Mucosa of descending colon (tissue), 3 donors: ENCODE measurements at regions not wholly inside any gene's neighbourhood (a gene's known extent, or its start where the extent isn't known, plus 50 kb on each side); places are given as distances from the start of the nearest gene placed in this dataset.

Experiments used
- ATAC-seq: fragments of 200-7000 bp; cut with Tn5 transposase; one replicate; pipeline ENCODE4 v1.9.1; 2020; ENCODE audit warnings: mild to moderate bottlenecking, moderate library complexity
- DNase-seq, 3 donors: peaks; one replicate each; pipeline ENCODE4 v3.0.0-alpha.2; 2020
- H3K36me3 ChIP-seq: fragments of 200-600 bp; one replicate; pipeline ENCODE4 v1.8.0; 2021; ENCODE audit warnings: low read depth, mild to moderate bottlenecking
- H3K4me1 ChIP-seq: fragments of 200-600 bp; one replicate; pipeline ENCODE4 v1.8.0; 2021; ENCODE audit warnings: low read depth, mild to moderate bottlenecking
- H3K4me3 ChIP-seq: fragments of 200-600 bp; one replicate; pipeline ENCODE4 v1.8.0; 2021; ENCODE audit warnings: mild to moderate bottlenecking
- H3K9me3 ChIP-seq: fragments of 200-600 bp; one replicate; pipeline ENCODE4 v1.8.0; 2021; ENCODE audit warnings: mild to moderate bottlenecking
- CTCF ChIP-seq: fragments of 200-600 bp; IDR thresholded peaks from one replicate; pipeline ENCODE4 v1.8.0; 2022; ENCODE audit warnings: antibody characterized with exemption, mild to moderate bottlenecking
- intact Hi-C, 2 donors: fragments of 100-400 bp; cut with DNase I in 1 of 2; cut with micrococcal nuclease in 1 of 2; formaldehyde crosslinking; loops; one replicate each; pipeline versions ENCODE4 v1.11.0 to v1.11.1; 2022; cut with DNase I, micrococcal nuclease
- donor health status: DM: no; HTN: no; CAD: no; lungs with moderate emphysema.
- donor health status: DM: no; HTN: no; CAD: no.
- donor health status: DM: no; HTN: yes; CAD: no.

- H3K4me1 ChIP-seq = no peaks in the 10 kb centered on the region
- DNase-seq (no peak), ATAC-seq (no peak)
- H3K36me3 ChIP-seq = no peaks in the 10 kb centered on the region
- H3K4me3 ChIP-seq = no peak overlapping the region
- no peaks in the 10 kb centered on the region for H3K9me3 ChIP-seq
- intact Hi-C loops = no loop called here
- no peak for TF ChIP-seq CTCF
Measured at GRCh38 chr12:115383668-115384067, 699.7 kb upstream of the TBX3 start.

- Histone ChIP-seq H3K4me3 (no peak overlapping the region), H3K4me1 (no peaks in the 10 kb centered on the region), H3K9me3 (no peaks in the 10 kb centered on the region), H3K36me3 (no peaks in the 10 kb centered on the region)
- intact Hi-C loops = no loop called here
- DNase-seq (no peak), ATAC-seq (no peak)
- TF ChIP-seq CTCF = no peak
Measured at GRCh38 chr12:115382681-115383080, 698.7 kb upstream of the TBX3 start.

GRCh38 chr12:115380546-115381120 lies 696.7 kb upstream of the TBX3 start:
- TF ChIP-seq CTCF = no peak
- intact Hi-C loops = no loop called here
- H3K4me1 ChIP-seq = no peaks in the 10 kb centered on the region
- no peak for ATAC-seq
- no peaks in the 10 kb centered on the region for H3K9me3 ChIP-seq
- no peaks in the 10 kb centered on the region for H3K36me3 ChIP-seq
- no peak overlapping the region for H3K4me3 ChIP-seq
- no peak for DNase-seq

GRCh38 chr12:115378291-115378690 lies 694.3 kb upstream of the TBX3 start:
- H3K36me3 ChIP-seq = no peaks in the 10 kb centered on the region
- TF ChIP-seq CTCF = no peak
- H3K4me1 ChIP-seq = no peaks in the 10 kb centered on the region
- no peak overlapping the region for H3K4me3 ChIP-seq
- no peaks in the 10 kb centered on the region for H3K9me3 ChIP-seq
- no peak for DNase-seq
- ATAC-seq = no peak
- intact Hi-C loops = no loop called here

GRCh38 chr12:115377779-115378178 lies 693.8 kb upstream of the TBX3 start:
- Histone ChIP-seq H3K36me3 (no peaks in the 10 kb centered on the region), H3K4me1 (no peaks in the 10 kb centered on the region), H3K9me3 (no peaks in the 10 kb centered on the region), H3K4me3 (no peak overlapping the region)
- DNase-seq (no peak), ATAC-seq (peak; percentile 46)
- no peak for TF ChIP-seq CTCF
- intact Hi-C loops = no loop called here

- no peaks in the 10 kb centered on the region for H3K9me3 ChIP-seq
- H3K4me3 ChIP-seq = no peak overlapping the region
- intact Hi-C loops = no loop called here
- H3K4me1 ChIP-seq = no peaks in the 10 kb centered on the region
- H3K36me3 ChIP-seq = no peaks in the 10 kb centered on the region
- TF ChIP-seq CTCF = no peak
- DNase-seq = no peak
- no peak for ATAC-seq
Measured at GRCh38 chr12:115377230-115377629, 693.3 kb upstream of the TBX3 start.
